H1 (cell line): ENCODE measurements at regions not wholly inside any gene's neighbourhood (a gene's known extent, or its start where the extent isn't known, plus 50 kb on each side); places are given as distances from the start of the nearest gene placed in this dataset.

ENCODE experiments used
- CHD7 ChIP-seq: fragments of 300-600 bp; sonication (generic); IDR thresholded peaks from 2 replicates; pipeline ENCODE4 v1.7.1; 2012; ENCODE audit warnings: low read length, moderate library complexity, mild to moderate bottlenecking, inconsistent platforms; ENCODE audit not compliant: insufficient replicate concordance
- RXRA ChIP-seq: IDR thresholded peaks from 2 replicates; pipeline ENCODE4 v1.6.1; 2011; ENCODE audit warnings: low read depth, mild to moderate bottlenecking, low read length, moderate library complexity; ENCODE audit not compliant: insufficient read depth
- ZNF274 ChIP-seq: IDR thresholded peaks from 2 replicates; pipeline ENCODE4 v1.7.0; 2012; ENCODE audit warnings: low read length, borderline replicate concordance; ENCODE audit errors: extremely low read depth
- TF ChIP-seq, protein P1 (sequence below): IDR thresholded peaks from 2 replicates; pipeline ENCODE4 v1.6.1; 2012; ENCODE audit warnings: low read length, inconsistent platforms

- TF ChIP-seq CHD7 (no peak), ZNF274 (no peak), RXRA (no peak)
- TF ChIP-seq, protein P1, sequence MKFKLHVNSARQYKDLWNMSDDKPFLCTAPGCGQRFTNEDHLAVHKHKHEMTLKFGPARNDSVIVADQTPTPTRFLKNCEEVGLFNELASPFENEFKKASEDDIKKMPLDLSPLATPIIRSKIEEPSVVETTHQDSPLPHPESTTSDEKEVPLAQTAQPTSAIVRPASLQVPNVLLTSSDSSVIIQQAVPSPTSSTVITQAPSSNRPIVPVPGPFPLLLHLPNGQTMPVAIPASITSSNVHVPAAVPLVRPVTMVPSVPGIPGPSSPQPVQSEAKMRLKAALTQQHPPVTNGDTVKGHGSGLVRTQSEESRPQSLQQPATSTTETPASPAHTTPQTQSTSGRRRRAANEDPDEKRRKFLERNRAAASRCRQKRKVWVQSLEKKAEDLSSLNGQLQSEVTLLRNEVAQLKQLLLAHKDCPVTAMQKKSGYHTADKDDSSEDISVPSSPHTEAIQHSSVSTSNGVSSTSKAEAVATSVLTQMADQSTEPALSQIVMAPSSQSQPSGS: no peak
Observed at GRCh38 chr2:11998218-11998617, 251.8 kb downstream of the LPIN1 start (continued).
